GM12874 (cell line): ENCODE measurements at regions not wholly inside any gene's neighbourhood (a gene's known extent, or its start where the extent isn't known, plus 50 kb on each side); places are given as distances from the start of the nearest gene placed in this dataset.

ENCODE experiments used
- TF ChIP-seq, protein P1 (sequence below): IDR thresholded peaks from 2 replicates; pipeline ENCODE4 v1.5.1; 2011; ENCODE audit warnings: low read depth, mild to moderate bottlenecking, control low read depth, low read length, moderate library complexity; ENCODE audit not compliant: insufficient read depth

DNA sequence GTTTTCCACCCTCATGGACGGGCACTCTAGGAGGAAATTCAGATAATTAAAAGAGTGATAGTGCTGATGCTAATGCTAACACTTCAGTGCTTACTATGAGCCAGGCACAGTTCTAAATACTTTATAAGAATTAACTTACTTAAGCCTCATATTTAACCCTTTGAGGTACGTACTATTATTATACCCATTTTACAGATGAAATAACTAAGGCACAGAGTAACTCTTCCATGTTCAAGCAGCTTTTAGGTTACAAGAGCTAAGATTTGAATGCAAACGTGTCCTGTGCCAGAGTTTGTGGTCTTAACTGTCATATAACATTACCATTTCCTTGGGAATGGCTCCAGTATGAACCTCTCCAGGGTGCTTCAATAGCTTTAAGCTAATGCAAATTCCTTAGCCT lies 114.7 kb upstream of the PRR23C start:
- TF ChIP-seq, protein P1, sequence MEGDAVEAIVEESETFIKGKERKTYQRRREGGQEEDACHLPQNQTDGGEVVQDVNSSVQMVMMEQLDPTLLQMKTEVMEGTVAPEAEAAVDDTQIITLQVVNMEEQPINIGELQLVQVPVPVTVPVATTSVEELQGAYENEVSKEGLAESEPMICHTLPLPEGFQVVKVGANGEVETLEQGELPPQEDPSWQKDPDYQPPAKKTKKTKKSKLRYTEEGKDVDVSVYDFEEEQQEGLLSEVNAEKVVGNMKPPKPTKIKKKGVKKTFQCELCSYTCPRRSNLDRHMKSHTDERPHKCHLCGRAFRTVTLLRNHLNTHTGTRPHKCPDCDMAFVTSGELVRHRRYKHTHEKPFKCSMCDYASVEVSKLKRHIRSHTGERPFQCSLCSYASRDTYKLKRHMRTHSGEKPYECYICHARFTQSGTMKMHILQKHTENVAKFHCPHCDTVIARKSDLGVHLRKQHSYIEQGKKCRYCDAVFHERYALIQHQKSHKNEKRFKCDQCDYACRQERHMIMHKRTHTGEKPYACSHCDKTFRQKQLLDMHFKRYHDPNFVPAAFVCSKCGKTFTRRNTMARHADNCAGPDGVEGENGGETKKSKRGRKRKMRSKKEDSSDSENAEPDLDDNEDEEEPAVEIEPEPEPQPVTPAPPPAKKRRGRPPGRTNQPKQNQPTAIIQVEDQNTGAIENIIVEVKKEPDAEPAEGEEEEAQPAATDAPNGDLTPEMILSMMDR, result no peak

DNA sequence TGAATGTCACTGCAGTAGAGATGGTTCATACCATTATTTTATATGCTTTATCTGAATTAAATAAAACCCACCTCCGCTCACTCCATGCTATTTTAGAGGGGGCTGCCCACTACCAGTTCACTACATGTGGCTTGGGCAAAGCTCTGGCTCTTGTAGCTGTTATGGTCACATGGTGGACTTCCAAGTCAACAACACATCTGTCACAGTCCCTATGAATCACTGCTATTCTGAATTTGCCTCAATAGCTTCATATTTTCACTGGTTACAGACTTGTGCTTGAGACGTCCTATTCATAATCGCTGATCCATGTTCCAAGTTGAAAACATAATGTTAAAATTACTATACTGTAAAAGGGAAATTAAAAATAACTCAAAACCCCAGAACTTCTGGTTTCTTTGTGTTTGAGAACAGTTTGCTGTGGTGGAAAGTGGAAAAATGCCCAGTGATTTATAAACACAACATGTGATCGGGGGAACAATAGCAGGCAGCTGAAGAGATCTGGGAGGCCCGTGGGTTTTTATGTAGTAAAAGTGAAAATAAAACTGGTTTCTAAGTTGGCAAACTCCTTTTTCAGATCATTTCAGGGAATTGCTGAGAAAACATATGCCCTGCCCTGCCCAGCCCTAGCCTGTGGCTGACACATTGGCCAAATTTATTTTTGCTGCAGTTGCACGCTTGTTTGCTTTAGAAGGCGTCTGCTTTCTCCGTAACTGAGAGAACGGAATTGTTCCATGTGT lies 128.8 kb upstream of the PRR23C start:
- TF ChIP-seq, protein P1, result no peak

- TF ChIP-seq, protein P1, result no peak
These were observed 135.8 kb upstream of the PRR23C start for GRCh38 chr3:139180489-139180888.

GRCh38 chr3:139182143-139182542 lies 137.5 kb upstream of the PRR23C start:
- TF ChIP-seq, protein P1, result no peak

- TF ChIP-seq, protein P1, result no peak
These were observed 137.9 kb upstream of the PRR23C start for GRCh38 chr3:139182598-139182997.

GRCh38 chr3:139185527-139185926 lies 140.8 kb upstream of the PRR23C start:
- TF ChIP-seq, protein P1, result no peak

DNA sequence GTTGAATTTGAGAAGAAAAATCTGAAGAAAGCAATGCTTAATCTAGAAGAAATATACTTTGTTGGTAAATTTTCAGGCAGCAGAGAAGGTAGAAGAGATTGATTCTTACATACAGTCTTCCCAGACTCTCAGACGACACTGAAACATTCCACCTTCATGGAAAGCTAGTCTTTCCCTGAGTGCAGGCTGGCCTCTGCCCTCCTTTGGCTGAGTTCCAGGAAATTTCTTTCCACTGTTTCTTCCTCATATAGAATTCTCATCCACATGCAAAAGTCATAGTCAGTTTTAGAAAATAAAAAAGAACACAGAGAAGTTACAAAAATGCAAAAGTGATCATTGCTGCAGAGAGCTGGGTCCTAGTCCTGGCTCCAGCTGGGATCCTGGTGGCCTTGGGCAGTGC lies 142.5 kb upstream of the PRR23C start:
- TF ChIP-seq, protein P1, result no peak
